GM19468 (cell line): ENCODE measurements at regions not wholly inside any gene's neighbourhood (a gene's known extent, or its start where the extent isn't known, plus 50 kb on each side); places are given as distances from the start of the nearest gene placed in this dataset.

Experiments used
- ATAC-seq: cut with Tn5 transposase; IDR thresholded peaks from one replicate; pipeline ENCODE4 v1.9.1; 2021; ENCODE audit warnings: mild to moderate bottlenecking, moderate library complexity, moderate number of reproducible peaks; ENCODE audit not compliant: unreplicated experiment; ENCODE audit errors: extremely low read depth

DNA sequence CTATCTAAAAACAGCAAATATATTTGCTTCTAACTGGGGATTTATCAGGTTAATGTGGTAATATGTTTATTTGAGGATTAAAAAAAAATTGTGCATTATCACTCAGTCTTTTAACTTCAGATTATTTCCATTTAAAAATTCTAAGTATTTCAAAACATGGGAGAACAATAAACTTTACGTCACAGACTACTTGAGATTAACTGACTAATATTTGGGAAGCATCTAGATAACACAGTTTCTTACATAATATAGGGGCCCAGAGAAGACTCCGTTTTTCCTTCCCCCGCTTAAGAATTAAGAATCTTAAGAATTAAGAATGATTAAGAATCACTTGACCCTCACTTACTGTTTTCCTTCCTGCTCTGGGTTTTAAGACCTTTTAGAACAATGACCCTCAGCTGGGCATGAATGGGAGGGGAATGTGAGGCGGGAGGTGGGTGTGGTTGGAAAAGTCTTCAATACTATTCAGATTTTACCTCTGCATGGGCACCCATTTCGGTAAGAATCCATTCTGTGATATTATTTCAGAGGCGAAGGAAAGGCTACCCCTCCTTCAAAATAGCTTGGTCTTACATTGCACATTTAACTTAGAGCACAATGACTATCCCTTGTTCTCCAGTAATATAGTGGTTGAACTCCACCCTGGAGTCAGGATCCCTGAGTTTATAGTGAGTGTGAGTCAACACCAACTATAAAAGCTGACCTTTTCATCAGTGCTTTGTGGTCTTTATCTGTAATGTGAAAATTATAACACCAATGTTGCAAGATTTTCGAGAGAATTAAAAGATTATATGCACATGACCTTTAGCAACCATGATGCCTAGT, 821.3 kb downstream of the USP25 start:
- ATAC-seq, result no peak

GRCh38 chr21:16552880-16553279, 823.1 kb downstream of the USP25 start:
- no peak for ATAC-seq

- no peak for ATAC-seq
These were observed 824.7 kb downstream of the USP25 start for GRCh38 chr21:16554503-16554902.

DNA sequence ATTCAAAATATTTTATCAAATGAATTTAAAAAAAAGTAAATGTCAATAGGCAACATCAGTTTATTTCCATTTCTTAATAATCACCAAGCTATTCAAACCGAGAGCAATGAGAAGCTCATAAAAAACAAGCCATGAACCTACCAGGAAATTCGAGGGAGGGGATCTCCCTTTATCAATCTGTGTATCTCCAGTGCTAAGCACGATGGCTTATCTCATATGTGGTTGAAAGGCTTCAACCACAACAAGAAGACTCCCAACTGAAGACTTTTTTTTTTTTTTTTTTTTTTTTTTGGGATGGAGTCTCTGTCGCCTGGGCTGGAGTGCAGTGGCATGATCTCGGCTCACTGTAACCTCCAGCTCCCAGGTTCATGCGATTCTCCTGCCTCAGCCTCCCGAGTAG, 833.3 kb downstream of the USP25 start:
- no peak for ATAC-seq

DNA sequence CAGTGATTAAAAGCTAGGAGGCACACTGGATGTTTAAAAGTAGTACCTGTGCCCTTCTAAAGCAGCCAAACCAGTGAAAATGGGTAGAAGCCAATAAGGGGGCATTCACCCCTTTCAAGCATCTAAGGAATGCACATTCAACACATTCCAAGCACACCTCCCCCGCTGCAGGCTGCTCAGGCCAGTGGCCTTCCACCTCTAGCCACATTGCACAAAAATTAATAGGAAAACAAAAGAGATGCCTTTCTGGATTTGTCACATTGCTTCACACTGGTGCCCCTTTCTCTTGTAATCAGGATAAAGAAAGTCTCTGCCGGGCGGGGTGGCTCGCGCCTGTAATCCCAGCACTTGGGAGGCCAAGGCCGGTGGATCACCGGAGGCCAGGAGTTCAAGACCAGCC, 834.0 kb downstream of the USP25 start:
- ATAC-seq, result no peak

GRCh38 chr21:16568244-16568643, 838.5 kb downstream of the USP25 start:
- ATAC-seq, result no peak

DNA sequence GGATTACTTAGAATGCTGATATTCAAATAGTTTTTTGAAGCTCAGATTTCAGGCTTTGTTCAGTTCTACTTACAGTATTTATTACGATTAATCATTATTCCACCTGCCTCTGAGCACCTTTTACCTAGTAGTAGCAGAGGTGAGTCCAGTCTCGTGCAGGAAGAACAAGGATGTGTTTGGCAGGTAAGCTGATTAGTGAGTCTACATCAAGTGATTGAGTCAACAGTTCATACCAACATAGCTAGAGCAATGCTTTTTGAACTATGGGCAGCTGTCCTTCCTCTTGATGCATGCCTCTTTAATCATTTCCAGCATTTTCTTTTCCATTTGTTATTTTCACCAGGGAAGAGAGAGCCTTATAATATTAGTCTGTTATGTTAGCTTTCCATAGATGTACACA, 838.9 kb downstream of the USP25 start:
- no peak for ATAC-seq

- ATAC-seq, result no peak
These were observed 839.9 kb downstream of the USP25 start for GRCh38 chr21:16569679-16570078.

- ATAC-seq, result no peak
These were observed 840.4 kb downstream of the USP25 start for GRCh38 chr21:16570171-16570570.

DNA sequence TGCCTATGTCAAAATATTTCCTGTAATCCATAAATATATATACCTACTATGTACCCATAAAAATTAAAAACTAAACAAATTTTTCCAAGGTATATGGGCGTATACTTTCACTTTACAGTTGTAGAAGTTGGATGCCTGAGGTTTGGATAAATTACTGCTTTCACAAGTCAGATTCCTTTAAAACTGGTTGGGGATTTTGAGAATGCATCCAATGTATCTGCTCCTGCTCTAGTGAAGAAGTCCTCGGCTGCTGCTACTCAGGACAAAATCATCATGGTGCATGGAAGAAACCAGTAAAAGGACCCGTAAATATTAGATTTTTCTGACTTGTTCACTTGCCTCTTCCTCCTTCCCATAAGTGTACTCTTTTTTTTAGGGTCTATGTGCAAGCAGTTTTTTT, 841.1 kb downstream of the USP25 start:
- ATAC-seq, result no peak

DNA sequence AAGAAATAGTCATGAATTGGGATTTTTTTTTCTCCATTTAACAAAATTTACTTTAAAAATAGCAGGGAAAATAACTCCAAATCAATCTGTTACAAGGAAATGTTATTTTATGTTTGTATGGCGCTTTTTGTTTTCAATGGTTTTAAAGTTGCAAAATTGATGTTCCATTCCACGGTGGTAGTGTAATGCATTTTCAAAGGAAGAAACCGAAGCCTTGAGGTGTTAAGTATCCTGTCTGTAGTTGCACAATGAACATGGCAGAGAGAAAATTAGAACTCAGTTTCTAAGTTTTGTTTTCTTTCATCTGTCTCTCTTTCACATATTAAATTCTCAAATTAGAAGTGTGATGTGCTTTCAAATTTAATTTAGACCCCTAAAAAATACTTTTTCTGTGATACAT, 841.8 kb downstream of the USP25 start:
- no peak for ATAC-seq

GRCh38 chr21:16572032-16572431, 842.2 kb downstream of the USP25 start:
- no peak for ATAC-seq

DNA sequence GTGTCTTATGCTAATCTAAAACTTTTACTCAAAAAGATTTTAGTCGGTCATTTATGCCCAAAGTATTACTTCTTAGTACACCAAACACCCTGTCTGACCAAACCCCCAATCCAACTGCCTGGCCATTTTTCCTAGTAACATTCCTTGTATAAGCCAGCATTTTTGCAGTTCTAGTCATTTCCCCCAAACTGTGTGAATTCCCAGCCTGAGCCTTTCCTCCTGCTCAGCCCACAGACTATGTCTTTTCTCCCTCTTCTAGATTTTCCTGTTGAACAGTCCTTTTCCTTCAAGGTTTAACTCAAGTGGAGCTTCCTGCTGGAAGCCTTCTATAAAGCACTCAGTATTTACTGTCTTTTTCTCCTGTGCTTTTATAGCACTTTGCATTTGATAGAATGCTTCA, 843.8 kb downstream of the USP25 start:
- no peak for ATAC-seq

- ATAC-seq, result no peak
These were observed 848.2 kb downstream of the USP25 start for GRCh38 chr21:16577975-16578374.

DNA sequence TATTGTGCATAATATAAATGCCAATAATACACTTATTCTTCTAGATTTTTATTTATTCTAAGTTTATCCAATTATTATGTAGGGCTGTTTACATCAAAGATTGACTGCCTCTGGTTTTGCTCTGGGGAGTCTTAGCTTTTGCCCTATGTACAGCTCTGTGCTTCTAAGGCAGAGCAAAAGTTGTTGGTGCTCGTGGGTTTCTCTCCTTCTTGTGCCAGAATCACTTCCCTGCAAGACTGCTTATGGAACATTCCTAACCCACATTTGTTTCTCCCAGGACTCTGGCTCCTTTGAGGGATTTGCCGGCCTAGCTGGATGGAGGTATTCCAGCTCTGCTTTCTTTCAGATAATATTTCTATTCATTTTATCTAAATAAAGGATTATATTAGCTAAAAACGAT, 849.1 kb downstream of the USP25 start:
- no peak for ATAC-seq

DNA sequence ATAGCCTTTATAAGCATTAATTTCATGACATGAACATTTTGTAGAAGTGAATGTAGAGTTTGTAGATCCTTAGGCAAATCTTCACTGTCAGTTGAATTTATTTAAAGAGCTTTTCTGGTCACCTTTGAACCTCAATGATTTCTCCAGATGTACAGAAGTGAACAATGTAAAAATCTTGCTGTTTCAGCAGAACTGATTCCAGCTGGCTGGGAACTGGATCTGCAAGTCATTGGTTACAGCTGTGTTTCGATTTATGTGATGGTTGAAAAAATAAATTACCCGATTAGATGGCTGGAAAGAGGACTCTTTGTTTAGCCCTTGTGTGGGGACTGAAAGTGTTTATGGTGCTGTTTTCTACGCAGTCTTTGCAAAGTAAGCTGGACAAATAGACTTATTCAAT, 849.8 kb downstream of the USP25 start:
- no peak for ATAC-seq

- no peak for ATAC-seq
These were observed 850.9 kb downstream of the USP25 start for GRCh38 chr21:16580661-16581060.

DNA sequence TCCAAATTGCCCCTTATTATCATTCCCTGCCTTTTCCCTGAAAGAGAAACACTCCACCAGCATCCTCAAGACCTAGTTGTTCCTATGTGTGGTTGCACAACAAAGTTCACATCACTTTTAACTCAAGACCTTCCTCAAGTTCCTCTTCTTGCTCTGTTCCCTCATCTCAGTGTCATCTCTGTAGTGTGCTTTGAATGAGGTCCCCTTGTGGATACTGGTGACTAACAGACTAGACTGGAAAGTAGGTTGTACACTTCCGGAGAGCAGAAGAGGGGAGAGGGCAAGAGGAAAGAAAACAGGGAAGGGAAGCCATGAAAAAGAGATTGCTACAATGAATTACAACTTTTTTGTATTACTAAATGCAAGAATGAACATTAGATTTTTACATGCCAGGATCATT, 853.8 kb downstream of the USP25 start:
- no peak for ATAC-seq

GRCh38 chr21:16584756-16585155, 855.0 kb downstream of the USP25 start:
- ATAC-seq, result no peak

DNA sequence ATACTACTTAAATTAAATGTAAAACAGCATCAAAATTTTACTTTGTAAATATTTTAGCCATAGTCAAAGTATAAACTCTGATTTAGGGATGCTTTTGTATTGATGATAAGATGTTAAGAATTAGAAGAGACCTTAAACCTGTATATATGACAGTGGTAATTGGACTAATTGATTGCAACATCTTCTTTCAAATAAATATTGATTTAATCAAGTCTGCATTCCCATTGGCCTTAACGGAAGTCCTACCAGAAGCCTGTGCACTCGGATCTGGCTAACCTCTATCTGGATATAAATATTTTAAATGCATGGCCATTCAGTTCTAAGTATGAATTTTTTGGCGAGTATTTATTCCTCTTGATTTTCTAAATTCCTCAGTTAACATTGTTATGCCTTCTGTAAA, 856.1 kb downstream of the USP25 start:
- ATAC-seq, result no peak

- ATAC-seq, result no peak
These were observed 857.4 kb downstream of the USP25 start for GRCh38 chr21:16587141-16587581.

- ATAC-seq, result no peak
These were observed 858.0 kb downstream of the USP25 start for GRCh38 chr21:16587681-16588375.
